ENCODE measurements at regions not wholly inside any gene's neighbourhood (a gene's known extent, or its start where the extent isn't known, plus 50 kb on each side); places are given as distances from the start of the nearest gene placed in this dataset.

DNA sequence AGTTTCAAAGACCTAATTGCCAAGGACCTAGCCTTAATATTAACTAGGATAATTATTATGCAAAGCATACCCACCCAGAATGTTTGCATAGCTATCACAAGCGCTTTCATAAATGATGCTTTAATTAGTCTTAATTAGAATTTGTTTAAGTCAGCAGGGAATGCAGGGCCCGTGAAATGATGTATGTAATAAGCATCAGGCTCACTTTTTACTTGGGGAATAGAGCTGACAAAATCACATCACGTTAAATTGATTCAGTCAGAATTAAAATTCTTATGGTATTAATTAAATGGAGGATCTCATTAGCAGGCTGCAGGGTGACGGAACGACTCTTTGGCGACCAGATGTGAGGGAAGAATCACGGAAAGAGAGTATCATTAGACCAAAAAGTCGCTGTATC is 264.5 kb downstream of the GPD2 start:
- TF ChIP-seq CTCF (IDR thresholded peaks at IDR 0.05; ENCODE audit: insufficient read depth, low read depth, low read length) = no peak
- TF ChIP-seq EZH2 (IDR thresholded peaks at IDR 0.05; ENCODE audit: insufficient read depth, low read length) = no peak

Data from astrocyte (in vitro differentiated cells and primary cell).